B cell (primary cell): ENCODE measurements at regions not wholly inside any gene's neighbourhood (a gene's known extent, or its start where the extent isn't known, plus 50 kb on each side); places are given as distances from the start of the nearest gene placed in this dataset.

Experiments
- ATAC-seq: fragments of 200-7000 bp; cut with Tn5 transposase; one replicate; pipeline ENCODE4 v1.10.0; 2021; ENCODE audit warnings: low read depth, mild to moderate bottlenecking, moderate number of reproducible peaks, moderate library complexity
- CTCF ChIA-PET: fragments of 350-600 bp; sonication (Branson Sonifier 250); formaldehyde crosslinking; loops from one replicate; lab custom pipeline; 2021; ENCODE audit warnings: antibody characterized with exemption, inconsistent platforms; lab: Charles Lee
- POLR2A ChIA-PET: fragments of 350-600 bp; sonication (Branson Sonifier 250); formaldehyde crosslinking; loops from one replicate; lab custom pipeline; 2021; ENCODE audit warnings: antibody characterized with exemption; lab: Charles Lee
- DNase-seq: peaks from one replicate; pipeline ENCODE4 v3.0.0; 2013
- H2AFZ ChIP-seq: 2 replicates; pipeline ENCODE4 v1.6.1; 2012; ENCODE audit warnings: mild to moderate bottlenecking, low read depth, low read length; ENCODE audit not compliant: insufficient read depth, poor library complexity, severe bottlenecking
- H3K27ac ChIP-seq, 2 donors: 1 replicate in 1 of 2; 2 replicates in 1 of 2; pipeline ENCODE4 v1.5.1; 2012 to 2013; ENCODE audit warnings: low read length in 2 of 2, mild to moderate bottlenecking in 2 of 2, moderate library complexity in 1 of 2
- H3K27me3 ChIP-seq, 4 experiments: fragments of 200-600 bp in 1 of 4; sonication (generic) in 1 of 4; replicated peaks in 1 of 4; 1 replicate in 2 of 4; 2 replicates in 2 of 4; pipeline versions ENCODE4 v1.6.1 to v1.7.0; 2013 to 2016; ENCODE audit warnings: low read length in 3 of 4, mild to moderate bottlenecking in 2 of 4, mixed read lengths in 1 of 4, moderate library complexity in 1 of 4; ENCODE audit not compliant: insufficient read depth in 4 of 4, control insufficient read depth in 3 of 4; ENCODE audit errors: control extremely low read depth in 1 of 4
- H3K36me3 ChIP-seq, 2 experiments: replicated peaks in 1 of 2; 1 replicate in 1 of 2; 2 replicates in 1 of 2; pipeline versions ENCODE4 v1.6.1 to v1.7.1; 2013; ENCODE audit warnings: low read length in 1 of 2; ENCODE audit not compliant: insufficient read depth in 2 of 2, control insufficient read depth in 1 of 2; ENCODE audit errors: control extremely low read depth in 1 of 2, extremely low read depth in 1 of 2
- H3K4me1 ChIP-seq, 2 donors: fragments of 200-600 bp in 1 of 2; sonication (generic) in 1 of 2; 1 replicate in 1 of 2; 2 replicates in 1 of 2; pipeline versions ENCODE4 v1.5.1 to v1.6.1; 2013 to 2017; ENCODE audit warnings: low read length in 2 of 2; ENCODE audit not compliant: control insufficient read depth in 2 of 2, insufficient read depth in 2 of 2
- H3K4me2 ChIP-seq: replicated peaks from 2 replicates; pipeline ENCODE3; 2012; ENCODE audit warnings: mild to moderate bottlenecking, low read depth, low read length; ENCODE audit not compliant: poor library complexity, severe bottlenecking
- H3K4me3 ChIP-seq, 5 experiments: fragments of 200-600 bp in 1 of 5; sonication (generic) in 1 of 5; 1 replicate in 3 of 5; 2 replicates in 2 of 5; pipeline versions ENCODE4 v1.5.1 to v1.7.0; 2011 to 2016; ENCODE audit warnings: low read length in 4 of 5, mild to moderate bottlenecking in 4 of 5, low read depth in 2 of 5, control low read depth in 1 of 5, moderate library complexity in 1 of 5; ENCODE audit not compliant: insufficient read depth in 1 of 5; ENCODE audit errors: control extremely low read depth in 1 of 5, extremely low read depth in 1 of 5
- H3K79me2 ChIP-seq: fragments of 200-600 bp; sonication (generic); one replicate; pipeline ENCODE4 v1.6.0; 2016; ENCODE audit warnings: low read length; ENCODE audit not compliant: control insufficient read depth, insufficient read depth
- H3K9ac ChIP-seq: fragments of 200-600 bp; sonication (generic); 2 replicates; pipeline ENCODE4 v1.6.1; 2017; ENCODE audit warnings: mild to moderate bottlenecking, low read length, moderate library complexity
- H3K9me3 ChIP-seq, 3 donors: one replicate each; pipeline versions ENCODE4 v1.6.1 to v1.7.1; 2013; ENCODE audit warnings: low read length in 2 of 3; ENCODE audit not compliant: control insufficient read depth in 2 of 3, insufficient read depth in 1 of 3; ENCODE audit errors: control extremely low read depth in 1 of 3
- H4K20me1 ChIP-seq: 2 replicates; pipeline ENCODE4 v1.6.0; 2012; ENCODE audit warnings: mild to moderate bottlenecking, low read length; ENCODE audit not compliant: insufficient read depth, control insufficient read depth, poor library complexity, severe bottlenecking
- H3K27ac Mint-ChIP-seq: one replicate; pipeline ENCODE4 v1.8.0; 2021; ENCODE audit warnings: mixed read lengths
- H3K27me3 Mint-ChIP-seq: one replicate; pipeline ENCODE4 v1.8.0; 2021; ENCODE audit warnings: mixed read lengths
- H3K4me1 Mint-ChIP-seq: one replicate; pipeline ENCODE4 v1.8.0; 2021; ENCODE audit warnings: mixed read lengths
- H3K4me3 Mint-ChIP-seq: one replicate; pipeline ENCODE4 v1.8.0; 2021; ENCODE audit warnings: mixed read lengths
- H3K9me3 Mint-ChIP-seq: one replicate; pipeline ENCODE4 v1.8.0; 2022; ENCODE audit warnings: mixed read lengths; ENCODE audit not compliant: insufficient read depth
- CTCF ChIP-seq: fragments of 200-600 bp; IDR thresholded peaks from one replicate; pipeline ENCODE4 v1.8.0; 2022; ENCODE audit warnings: antibody characterized with exemption, mild to moderate bottlenecking
- EZH2 ChIP-seq: IDR thresholded peaks from 2 replicates; pipeline ENCODE4 v1.6.1; 2012; ENCODE audit warnings: borderline replicate concordance, low read depth, mild to moderate bottlenecking, moderate library complexity, low read length; ENCODE audit not compliant: insufficient read depth, poor library complexity, severe bottlenecking
- WGBS: methylation state at CpG from one replicate; pipeline ENCODE4 v1.1.5; 2013; ENCODE audit warnings: missing lambda C conversion rate; ENCODE audit not compliant: insufficient coverage; 5-methylcytosine and 5-hydroxymethylcytosine counted together
- intact Hi-C: fragments of 100-400 bp; cut with micrococcal nuclease; formaldehyde crosslinking; loops from one replicate; pipeline ENCODE4 v1.10.0; 2022

GRCh38 chr3:80338366-80338765, 570.6 kb upstream of the ROBO1 start:
- intact Hi-C loops: no loop called here

GRCh38 chr3:80334534-80334933, 566.7 kb upstream of the ROBO1 start:
- Histone ChIP-seq H3K79me2 (no peaks in the 10 kb centered on the region), H3K27me3 (no peaks in the 10 kb centered on the region), H3K9ac (no peak overlapping the region), H3K27ac (no peak overlapping the region), H2AFZ (no peak overlapping the region), H3K9me3 (peaks cover 0 to 13% (median 0%) of the 10 kb centered on the region in 3 donors), H4K20me1 (no peaks in the 10 kb centered on the region), H3K4me2 (no peak overlapping the region), H3K4me3 (no peak overlapping the region), H3K4me1 (no peaks in the 10 kb centered on the region), H3K36me3 (no peaks in the 10 kb centered on the region)
- intact Hi-C loops: no loop called here
- no peak for TF ChIP-seq CTCF
- no peak for TF ChIP-seq EZH2
- WGBS: no CpG with 5 or more reads among the region's 2 CpGs
- no peak for DNase-seq
- H3K27me3 Mint-ChIP-seq: no peaks in the 10 kb centered on the region
- no peak overlapping the region for H3K27ac Mint-ChIP-seq
- H3K4me1 Mint-ChIP-seq: no peaks in the 10 kb centered on the region
- POLR2A ChIA-PET: no interaction called here
- ATAC-seq: no peak
- peaks cover 4% of the 10 kb centered on the region for H3K9me3 Mint-ChIP-seq
- CTCF ChIA-PET: no interaction called here
- no peak overlapping the region for H3K4me3 Mint-ChIP-seq

More at GRCh38 chr3:80338366-80338765, 570.6 kb upstream of the ROBO1 start:
- Histone ChIP-seq H3K79me2 (no peaks in the 10 kb centered on the region), H3K9me3 (peaks cover 0 to 13% (median 0%) of the 10 kb centered on the region in 3 donors), H3K36me3 (no peaks in the 10 kb centered on the region), H3K9ac (no peak overlapping the region), H3K27me3 (no peaks in the 10 kb centered on the region), H3K4me3 (no peak overlapping the region), H2AFZ (no peak overlapping the region), H3K4me1 (no peaks in the 10 kb centered on the region), H4K20me1 (no peaks in the 10 kb centered on the region), H3K4me2 (no peak overlapping the region), H3K27ac (no peak overlapping the region)
- DNase-seq (no peak), ATAC-seq (no peak)
- no peaks in the 10 kb centered on the region for H3K4me1 Mint-ChIP-seq
- no peak overlapping the region for H3K27ac Mint-ChIP-seq
- POLR2A ChIA-PET: no interaction called here
- no peak overlapping the region for H3K4me3 Mint-ChIP-seq
- CTCF ChIA-PET: no interaction called here
- peaks cover 5% of the 10 kb centered on the region for H3K9me3 Mint-ChIP-seq
- WGBS: 75% methylated on average over 4 of the region's 4 CpGs
- TF ChIP-seq EZH2: no peak
- no peak for TF ChIP-seq CTCF
- no peaks in the 10 kb centered on the region for H3K27me3 Mint-ChIP-seq
